ENCODE measurements at regions not wholly inside any gene's neighbourhood (a gene's known extent, or its start where the extent isn't known, plus 50 kb on each side); places are given as distances from the start of the nearest gene placed in this dataset.

DNA sequence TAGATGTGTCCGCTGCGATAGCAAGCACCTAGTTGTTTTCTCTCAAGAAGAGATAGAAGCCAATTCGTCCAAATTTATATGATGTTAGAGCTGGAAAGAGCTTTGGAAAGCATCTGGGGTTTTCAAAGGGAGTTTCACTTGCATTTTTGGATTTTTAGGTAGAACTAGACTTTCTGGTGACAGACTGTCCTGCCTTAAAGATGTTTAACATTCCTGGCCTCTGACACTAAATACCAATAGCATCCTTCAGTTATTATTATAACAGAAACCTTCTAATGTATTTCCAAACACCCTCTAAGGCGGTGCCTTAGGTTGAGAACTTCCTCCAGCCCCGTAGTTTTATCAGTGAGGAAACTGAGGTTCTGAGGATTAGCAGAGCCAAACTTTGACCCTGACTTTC is 305.3 kb downstream of the SATB1 start:
- DNase-seq: no peak
- Histone ChIP-seq H3K4me1 (no peaks in the 10 kb centered on the region), H3K9me3 (no peaks in the 10 kb centered on the region), H3K27ac (no peak overlapping the region), H3K36me3 (no peaks in the 10 kb centered on the region), H3K27me3 (no peaks in the 10 kb centered on the region), H3K4me3 (no peak overlapping the region)
- intact Hi-C loops (cut with DNase I; ENCODE audit: low total_unique reads): no loop called here
- WGBS, 5 donors: 66 to 80% (median 71%) methylated on average over 5 of the region's 5 CpGs
- no peak for TF ChIP-seq POLR2A (IDR thresholded peaks at IDR 0.05)
- no peak for TF ChIP-seq POLR2AphosphoS5 (IDR thresholded peaks at IDR 0.05)
- TF ChIP-seq CTCF (IDR thresholded peaks at IDR 0.05): no peak
- TF ChIP-seq EP300 (IDR thresholded peaks at IDR 0.05): no peak

DNA sequence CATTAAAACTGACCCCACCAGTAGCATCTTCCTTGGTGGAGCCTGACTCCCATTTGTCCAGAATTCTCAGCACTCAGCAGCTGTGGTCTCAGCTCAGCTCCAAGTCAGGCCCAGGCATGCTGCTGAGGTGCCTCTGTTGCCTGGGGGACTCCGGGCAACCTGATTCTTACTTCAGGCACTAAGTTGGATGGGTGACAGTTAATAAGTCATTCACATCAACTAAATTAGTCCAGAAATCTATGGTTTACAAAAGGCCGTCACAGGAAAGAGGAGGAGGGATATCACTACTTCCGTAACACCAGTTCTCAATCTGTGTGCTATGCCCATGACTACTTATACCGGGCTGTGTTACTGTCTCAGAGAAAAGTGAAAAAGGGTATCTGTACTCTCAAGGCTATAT is 310.2 kb downstream of the SATB1 start:
- no peaks in the 10 kb centered on the region for H3K9me3 ChIP-seq
- 80 to 97% (median 93%) methylated on average over 4 of the region's 4 CpGs for WGBS, 5 donors
- H3K4me3 ChIP-seq: no peak overlapping the region
- no peaks in the 10 kb centered on the region for H3K27me3 ChIP-seq
- intact Hi-C loops (cut with DNase I; ENCODE audit: low total_unique reads): no loop called here
- H3K4me1 ChIP-seq: peaks cover 0 to 6% (median 0%) of the 10 kb centered on the region in 4 donors
- TF ChIP-seq POLR2AphosphoS5 (IDR thresholded peaks at IDR 0.05): no peak
- no peak for TF ChIP-seq EP300 (IDR thresholded peaks at IDR 0.05)
- TF ChIP-seq CTCF (IDR thresholded peaks at IDR 0.05): no peak
- no peak for TF ChIP-seq POLR2A (IDR thresholded peaks at IDR 0.05)
- H3K36me3 ChIP-seq: no peaks in the 10 kb centered on the region
- no peak for DNase-seq
- no peak overlapping the region for H3K27ac ChIP-seq

DNA sequence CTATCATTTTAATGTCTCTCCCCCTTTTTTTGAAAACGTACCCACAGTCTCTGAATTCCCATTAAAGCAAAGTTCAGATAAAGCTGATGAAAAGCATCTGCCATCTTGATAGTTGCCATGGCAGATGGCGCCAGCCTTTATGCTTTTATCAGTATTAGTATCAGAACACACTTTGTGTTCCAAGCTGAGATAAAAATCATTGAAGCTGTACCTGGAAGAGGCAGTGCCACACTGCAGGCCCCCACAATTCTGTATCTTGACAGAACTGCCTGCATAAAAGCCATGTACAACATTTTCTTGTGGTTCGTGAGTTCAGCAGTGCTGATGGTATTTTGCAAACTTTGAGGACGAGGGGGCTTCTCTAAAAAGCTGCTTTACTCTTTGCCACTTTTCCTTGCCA is 311.7 kb downstream of the SATB1 start:
- 50 to 62% (median 57%) methylated on average over 4 of the region's 4 CpGs for WGBS, 5 donors
- intact Hi-C loops (cut with DNase I; ENCODE audit: low total_unique reads): no loop called here

GRCh38 chr3:18112674-18113375 is 312.3 kb downstream of the SATB1 start:
- Histone ChIP-seq H3K36me3 (no peaks in the 10 kb centered on the region), H3K27ac (no peak overlapping the region), H3K27me3 (no peaks in the 10 kb centered on the region), H3K9me3 (no peaks in the 10 kb centered on the region), H3K4me3 (no peak overlapping the region), H3K4me1 (peaks cover 0 to 6% (median 0%) of the 10 kb centered on the region in 4 donors)
- intact Hi-C loops (cut with DNase I; ENCODE audit: low total_unique reads): no loop called here
- DNase-seq: no peak
- TF ChIP-seq POLR2AphosphoS5 (IDR thresholded peaks at IDR 0.05): no peak
- no peak for TF ChIP-seq EP300 (IDR thresholded peaks at IDR 0.05)
- TF ChIP-seq CTCF (IDR thresholded peaks at IDR 0.05): no peak
- WGBS, 5 donors: 56 to 72% (median 65%) methylated on average over 5 of the region's 5 CpGs

More for the DNA sequence above, 311.7 kb downstream of the SATB1 start:
- H3K4me1 ChIP-seq: peaks cover 0 to 6% (median 0%) of the 10 kb centered on the region in 4 donors
- no peak overlapping the region for H3K4me3 ChIP-seq
- no peak for DNase-seq
- no peaks in the 10 kb centered on the region for H3K9me3 ChIP-seq
- no peaks in the 10 kb centered on the region for H3K27me3 ChIP-seq
- no peak overlapping the region for H3K27ac ChIP-seq
- TF ChIP-seq POLR2AphosphoS5 (IDR thresholded peaks at IDR 0.05) (no peak), CTCF (IDR thresholded peaks at IDR 0.05) (no peak), POLR2A (IDR thresholded peaks at IDR 0.05) (no peak), EP300 (IDR thresholded peaks at IDR 0.05) (no peak)
- H3K36me3 ChIP-seq: no peaks in the 10 kb centered on the region

Measured in stomach (tissue), 8 donors.